Left lung (tissue), 4 donors: ENCODE measurements at regions not wholly inside any gene's neighbourhood (a gene's known extent, or its start where the extent isn't known, plus 50 kb on each side); places are given as distances from the start of the nearest gene placed in this dataset.

ENCODE experiments used
- ATAC-seq: fragments of 200-7000 bp; cut with Tn5 transposase; one replicate; pipeline ENCODE4 v1.9.1; 2020; ENCODE audit warnings: moderate library complexity
- DNase-seq, 4 donors: peaks; one replicate each; pipeline ENCODE4 v3.0.0-alpha.2; 2013 to 2020
- H3K27ac ChIP-seq, 2 donors: fragments of 200-600 bp; sonication (generic) in 1 of 2; one replicate each; pipeline versions ENCODE4 v1.5.0 to v1.8.0; 2020 to 2021
- H3K27me3 ChIP-seq, 2 donors: fragments of 200-600 bp; sonication (generic) in 1 of 2; one replicate each; pipeline versions ENCODE4 v1.5.0 to v1.8.0; 2020 to 2021
- H3K36me3 ChIP-seq, 2 donors: fragments of 200-600 bp; sonication (generic) in 1 of 2; one replicate each; pipeline versions ENCODE4 v1.5.0 to v1.8.0; 2020 to 2021
- H3K4me1 ChIP-seq, 2 donors: fragments of 200-600 bp; one replicate each; pipeline ENCODE4 v1.8.0; 2021
- H3K4me3 ChIP-seq, 2 donors: fragments of 200-600 bp; sonication (generic) in 1 of 2; one replicate each; pipeline versions ENCODE4 v1.5.0 to v1.8.0; 2020 to 2021; ENCODE audit warnings: mild to moderate bottlenecking in 1 of 2
- H3K9me3 ChIP-seq, 2 donors: fragments of 200-600 bp; sonication (generic) in 1 of 2; one replicate each; pipeline versions ENCODE4 v1.5.0 to v1.8.0; 2020 to 2021
- CTCF ChIP-seq, 2 donors: fragments of 200-600 bp; sonication (generic) in 1 of 2; IDR thresholded peaks; one replicate each; pipeline versions ENCODE4 v1.5.0 to v1.8.0; 2021; ENCODE audit warnings: antibody characterized with exemption in 2 of 2
- intact Hi-C, 2 donors: fragments of 100-400 bp; cut with DNase I; formaldehyde crosslinking; loops; one replicate each; pipeline versions ENCODE4 v1.11.2 to v1.14.2; 2022
- donor health status: DM: no; HTN: yes; CAD: no.
- donor health status: DM: no; HTN: no; CAD: no.

GRCh38 chr20:60236613-60237012 is 278.4 kb downstream of the CDH26 start:
- ATAC-seq (no peak), DNase-seq (peak in 1 of 4 donors; percentile 25)
- Histone ChIP-seq H3K27me3 (no peaks in the 10 kb centered on the region), H3K9me3 (no peaks in the 10 kb centered on the region), H3K4me1 (no peaks in the 10 kb centered on the region), H3K4me3 (no peak overlapping the region), H3K36me3 (no peaks in the 10 kb centered on the region), H3K27ac (no peak overlapping the region)
- no peak for TF ChIP-seq CTCF (IDR thresholded peaks at IDR 0.05)
- intact Hi-C loops = no loop called here

GRCh38 chr20:60237981-60238380 is 279.8 kb downstream of the CDH26 start:
- no peak for TF ChIP-seq CTCF (IDR thresholded peaks at IDR 0.05)
- DNase-seq = no peak
- Histone ChIP-seq H3K4me1 (no peaks in the 10 kb centered on the region), H3K4me3 (no peak overlapping the region), H3K9me3 (no peaks in the 10 kb centered on the region), H3K27me3 (no peaks in the 10 kb centered on the region), H3K36me3 (no peaks in the 10 kb centered on the region), H3K27ac (no peak overlapping the region)
- no peak for ATAC-seq
- intact Hi-C loops = no loop called here

- H3K9me3 ChIP-seq = no peaks in the 10 kb centered on the region
- no peak for TF ChIP-seq CTCF (IDR thresholded peaks at IDR 0.05)
- H3K4me3 ChIP-seq = no peak overlapping the region
- H3K36me3 ChIP-seq = no peaks in the 10 kb centered on the region
- H3K27ac ChIP-seq = no peak overlapping the region
- ATAC-seq (no peak), DNase-seq (no peak)
- no peaks in the 10 kb centered on the region for H3K4me1 ChIP-seq
- H3K27me3 ChIP-seq = no peaks in the 10 kb centered on the region
- intact Hi-C loops = no loop called here
Measured at GRCh38 chr20:60238992-60239660, 280.9 kb downstream of the CDH26 start.

- no peak overlapping the region for H3K27ac ChIP-seq
- H3K4me3 ChIP-seq = no peak overlapping the region
- no peaks in the 10 kb centered on the region for H3K36me3 ChIP-seq
- no peaks in the 10 kb centered on the region for H3K9me3 ChIP-seq
- ATAC-seq = no peak
- no peaks in the 10 kb centered on the region for H3K4me1 ChIP-seq
- H3K27me3 ChIP-seq = no peaks in the 10 kb centered on the region
- no peak for TF ChIP-seq CTCF (IDR thresholded peaks at IDR 0.05)
- intact Hi-C loops = no loop called here
- DNase-seq = no peak
Measured at GRCh38 chr20:60239956-60240355, 281.7 kb downstream of the CDH26 start.

GRCh38 chr20:60240415-60240814 is 282.2 kb downstream of the CDH26 start:
- no peaks in the 10 kb centered on the region for H3K9me3 ChIP-seq
- no peak overlapping the region for H3K4me3 ChIP-seq
- H3K4me1 ChIP-seq = no peaks in the 10 kb centered on the region
- intact Hi-C loops = no loop called here
- DNase-seq (no peak), ATAC-seq (no peak)
- H3K27ac ChIP-seq = no peak overlapping the region
- H3K27me3 ChIP-seq = no peaks in the 10 kb centered on the region
- H3K36me3 ChIP-seq = no peaks in the 10 kb centered on the region
- TF ChIP-seq CTCF (IDR thresholded peaks at IDR 0.05) = no peak
